NCI-H345 (cell line): ENCODE measurements at regions not wholly inside any gene's neighbourhood (a gene's known extent, or its start where the extent isn't known, plus 50 kb on each side); places are given as distances from the start of the nearest gene placed in this dataset.
"Not testable (repeated sequence)": the region's sequence is repeated elsewhere in the genome, so short reads cannot be mapped to it uniquely, and the experiment has no call there.

Source experiments
- DNase-seq: peaks from one replicate; lab custom pipeline; 2025; lab: John Stamatoyannopoulos, UW

DNA sequence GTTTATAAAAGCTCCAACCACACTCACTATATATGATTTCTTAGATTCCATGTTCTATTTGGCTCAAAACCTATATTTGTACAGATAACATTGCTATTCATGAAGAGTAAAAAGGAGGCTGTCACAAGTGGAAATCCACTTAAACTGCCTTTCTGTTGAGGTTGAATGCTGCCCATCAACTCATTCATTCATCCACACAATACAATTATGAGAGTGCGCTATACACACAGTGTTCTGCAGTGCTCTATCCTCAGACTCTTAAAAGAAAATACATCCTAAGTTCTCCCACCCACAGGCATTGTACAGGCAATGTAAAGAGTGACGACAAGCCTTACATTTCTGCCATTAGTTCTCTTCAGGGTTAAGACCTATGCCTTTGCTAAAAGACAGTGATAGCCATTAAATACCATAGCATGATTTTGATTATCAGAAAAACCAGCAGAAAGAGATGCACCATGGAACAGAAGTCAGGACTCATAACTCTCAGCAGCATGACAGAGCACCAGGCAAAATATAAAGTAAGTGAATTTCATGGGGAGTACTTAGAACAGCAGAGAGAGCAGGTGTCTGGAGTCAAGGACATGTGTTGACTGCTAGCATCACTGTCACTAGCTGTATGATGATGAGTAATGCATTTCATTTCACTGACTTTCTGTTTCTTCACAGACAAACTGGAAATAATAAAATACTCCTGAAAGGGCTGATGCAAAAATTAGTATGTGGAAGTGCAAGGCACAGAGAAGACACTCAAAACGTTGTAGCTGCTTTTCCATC, 218.0 kb downstream of the RBM26 start:
- peak; percentile 51 for DNase-seq

- DNase-seq: no peak
Measured at GRCh38 chr13:79185580-79185979, 220.5 kb downstream of the RBM26 start.

GRCh38 chr13:79183231-79183630, 222.8 kb downstream of the RBM26 start:
- no peak for DNase-seq

GRCh38 chr13:79173691-79174090, 232.4 kb downstream of the RBM26 start:
- DNase-seq: not testable (repeated sequence)

DNA sequence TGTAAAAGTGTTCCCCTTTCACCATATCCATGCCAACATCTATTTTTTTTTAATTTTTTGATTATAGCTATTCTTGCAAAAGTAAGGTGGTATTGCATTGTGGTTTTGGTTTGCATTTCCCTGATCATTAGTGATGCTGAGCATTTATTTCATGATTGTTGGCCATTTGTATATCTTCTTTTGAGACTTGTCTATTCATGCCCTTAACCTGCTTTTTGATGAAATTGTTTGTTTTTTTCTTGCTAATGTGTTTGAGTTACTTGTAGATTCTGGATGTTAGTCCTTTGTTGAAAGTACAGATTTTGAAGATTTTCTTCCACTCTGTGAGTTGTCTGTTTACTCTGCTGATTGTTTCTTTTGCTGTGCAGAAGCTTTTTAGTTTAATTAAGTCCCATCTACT, 233.1 kb downstream of the RBM26 start:
- DNase-seq: not testable (repeated sequence)

DNA sequence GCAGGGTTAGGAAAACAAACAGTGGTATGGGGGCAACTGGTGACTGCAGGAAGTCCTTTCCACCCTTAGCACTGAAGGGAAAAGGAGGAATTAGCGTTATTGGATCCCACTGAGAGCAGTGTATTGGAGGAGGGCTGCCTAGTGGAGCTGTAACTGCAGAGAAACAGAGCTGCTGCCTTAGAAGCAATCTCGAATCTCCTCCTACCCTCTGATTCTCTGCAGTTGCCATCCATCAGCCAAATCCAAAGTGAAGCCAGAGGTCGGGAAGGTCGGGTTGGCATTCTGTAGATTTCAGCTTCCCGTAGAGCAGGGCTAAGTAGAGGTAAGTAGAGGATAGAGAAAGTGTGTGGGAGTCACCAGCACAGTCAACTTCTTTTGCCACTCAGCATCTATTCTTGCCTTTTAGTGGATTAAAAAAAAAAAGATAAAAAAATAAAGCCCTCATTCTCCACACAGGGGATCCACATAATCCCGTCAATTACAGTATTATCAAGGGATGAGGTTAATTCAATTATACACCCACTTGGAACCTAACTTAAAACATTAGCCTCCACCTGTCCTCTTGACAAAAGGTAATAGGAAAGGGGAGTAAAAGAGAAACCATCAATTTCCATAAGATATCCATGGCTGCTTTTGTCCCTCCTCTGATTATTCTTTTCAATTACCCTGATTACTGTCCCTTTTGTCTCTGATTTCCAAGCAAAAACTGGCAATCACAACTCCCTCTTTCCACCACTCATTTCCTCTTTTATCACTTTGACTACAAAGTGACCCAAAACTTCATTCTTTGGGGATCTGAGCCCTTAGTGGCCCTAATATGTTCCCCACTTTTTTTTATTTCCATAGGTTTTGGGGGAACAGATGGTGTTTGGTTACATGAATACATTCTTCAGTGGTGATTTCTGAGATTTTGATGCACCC, 234.7 kb downstream of the RBM26 start:
- DNase-seq: no peak

DNA sequence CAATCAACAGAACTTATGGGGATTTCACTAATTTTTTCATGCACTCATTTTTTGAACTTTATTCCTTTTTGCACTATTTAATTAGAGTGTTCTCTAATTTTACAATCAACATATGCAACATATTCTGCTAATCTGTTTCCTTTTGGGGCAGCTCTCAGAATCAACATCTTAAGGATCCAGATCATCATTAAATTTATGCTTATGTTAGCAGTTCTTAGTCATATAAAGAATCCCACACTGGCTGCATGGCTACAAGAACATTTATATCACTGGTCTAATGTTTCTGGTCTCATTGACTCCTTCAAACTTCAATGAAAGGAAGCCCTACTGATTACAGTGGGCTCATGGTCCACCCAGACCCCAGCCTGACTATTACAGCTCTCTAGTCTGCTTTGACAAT, 245.2 kb downstream of the RBM26 start:
- no peak for DNase-seq

DNA sequence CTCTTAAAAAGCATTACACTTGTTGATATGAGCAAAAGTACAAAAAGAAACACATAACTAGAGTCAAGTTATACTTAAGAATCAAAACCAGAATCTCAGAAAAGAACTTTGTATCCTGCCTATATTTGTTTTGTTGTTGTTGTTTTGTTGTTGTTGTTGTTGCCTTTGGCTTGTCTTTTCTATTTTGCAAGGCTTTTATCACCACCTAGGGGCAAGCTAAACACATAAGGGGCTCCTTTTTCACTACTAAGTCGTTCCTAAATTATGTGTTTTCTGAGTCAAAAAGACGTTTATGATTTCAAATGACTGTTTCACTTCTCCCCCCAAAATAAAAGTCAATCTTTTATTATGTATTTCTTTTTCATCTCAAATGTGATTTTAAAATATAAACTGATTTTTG, 250.2 kb downstream of the RBM26 start:
- DNase-seq: no peak

DNA sequence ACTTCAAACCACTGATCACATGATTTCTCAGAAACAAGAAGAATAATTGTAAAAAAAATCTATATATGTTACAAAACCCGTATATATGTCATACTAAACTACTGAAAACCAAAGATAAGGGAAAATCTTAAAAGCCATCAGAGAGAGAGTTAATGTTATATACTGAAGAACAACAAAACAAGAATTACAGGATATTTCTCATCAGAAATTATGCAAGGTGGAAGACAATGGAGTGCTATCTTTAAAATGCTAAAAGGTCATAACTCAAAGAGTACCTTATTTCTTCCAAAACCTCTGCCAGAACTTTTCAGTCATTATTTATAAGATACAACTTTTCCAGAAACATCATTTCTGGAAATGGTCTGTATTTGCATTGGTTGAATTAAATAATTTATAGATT, 256.8 kb downstream of the RBM26 start:
- no peak for DNase-seq

DNA sequence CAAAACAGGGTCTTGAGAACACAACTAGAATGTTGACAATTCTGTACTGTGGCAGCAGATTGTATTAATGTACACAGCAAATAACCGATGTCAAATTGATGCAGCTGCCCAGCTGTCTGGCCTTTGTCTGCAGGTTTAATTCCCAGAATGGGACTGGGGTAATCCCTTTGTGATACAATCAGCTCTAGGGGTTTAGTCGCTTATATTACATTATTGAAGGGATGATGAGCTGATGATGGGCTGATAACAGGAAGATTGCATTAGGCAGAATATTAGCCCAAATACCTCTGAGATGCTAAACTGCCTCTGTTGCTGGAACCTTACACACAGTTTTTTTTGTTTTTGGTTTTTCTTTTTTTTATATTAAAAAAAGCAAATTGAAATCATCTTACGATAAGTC, 265.0 kb downstream of the RBM26 start:
- DNase-seq: no peak

DNA sequence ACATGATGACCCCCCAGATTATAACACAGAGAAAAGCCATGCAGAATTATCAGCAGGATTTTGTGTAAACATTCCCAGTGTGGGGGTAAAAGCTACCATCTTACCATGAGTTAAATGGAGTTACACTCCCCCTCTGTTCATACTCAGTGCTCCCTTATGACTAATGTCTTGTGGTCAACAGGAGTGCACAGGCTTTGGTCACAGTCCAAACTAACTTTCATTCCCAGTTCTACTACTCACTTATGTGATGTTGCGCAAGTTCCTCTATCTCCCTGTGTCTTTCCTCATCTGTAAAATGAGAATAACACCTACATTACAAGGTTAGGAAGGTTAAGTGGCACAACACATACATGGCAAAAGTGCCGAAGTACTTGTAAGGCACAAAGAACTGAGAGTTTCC, 277.9 kb downstream of the RBM26 start:
- DNase-seq: no peak

- DNase-seq: no peak
Measured at GRCh38 chr13:79126706-79127105, 279.3 kb downstream of the RBM26 start.

GRCh38 chr13:79124183-79124582, 281.9 kb downstream of the RBM26 start:
- DNase-seq: no peak

- no peak for DNase-seq
Measured at GRCh38 chr13:79121286-79121685, 284.8 kb downstream of the RBM26 start.

DNA sequence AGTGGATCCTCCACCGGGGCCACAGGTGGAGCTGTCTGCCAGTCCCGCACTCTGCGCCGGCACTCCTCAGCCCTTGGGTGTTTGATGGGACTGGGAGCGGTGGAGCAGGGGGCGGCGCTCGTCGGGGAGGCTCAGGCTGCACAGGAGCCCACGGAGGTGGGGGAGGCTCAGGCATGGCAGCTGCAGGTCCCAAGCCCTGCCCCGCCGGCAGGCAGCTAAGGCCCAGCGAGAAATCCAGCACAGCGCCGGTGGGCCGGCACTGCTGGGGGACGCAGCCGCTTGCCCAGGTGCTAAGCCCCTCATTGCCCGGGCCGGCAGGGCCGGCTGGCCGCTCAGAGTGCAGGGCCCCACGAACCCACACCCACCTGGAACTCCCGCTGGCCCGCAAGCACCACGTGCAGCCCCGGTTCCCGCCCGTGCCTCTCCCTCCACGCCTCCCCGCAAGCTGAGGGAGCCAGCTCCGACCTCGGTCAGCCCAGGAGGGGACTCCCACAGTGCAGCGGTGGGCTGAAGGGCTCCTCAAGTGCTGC, 286.4 kb downstream of the RBM26 start:
- DNase-seq: no peak

- no peak for DNase-seq
Measured at GRCh38 chr13:79112016-79112415, 294.0 kb downstream of the RBM26 start.

DNA sequence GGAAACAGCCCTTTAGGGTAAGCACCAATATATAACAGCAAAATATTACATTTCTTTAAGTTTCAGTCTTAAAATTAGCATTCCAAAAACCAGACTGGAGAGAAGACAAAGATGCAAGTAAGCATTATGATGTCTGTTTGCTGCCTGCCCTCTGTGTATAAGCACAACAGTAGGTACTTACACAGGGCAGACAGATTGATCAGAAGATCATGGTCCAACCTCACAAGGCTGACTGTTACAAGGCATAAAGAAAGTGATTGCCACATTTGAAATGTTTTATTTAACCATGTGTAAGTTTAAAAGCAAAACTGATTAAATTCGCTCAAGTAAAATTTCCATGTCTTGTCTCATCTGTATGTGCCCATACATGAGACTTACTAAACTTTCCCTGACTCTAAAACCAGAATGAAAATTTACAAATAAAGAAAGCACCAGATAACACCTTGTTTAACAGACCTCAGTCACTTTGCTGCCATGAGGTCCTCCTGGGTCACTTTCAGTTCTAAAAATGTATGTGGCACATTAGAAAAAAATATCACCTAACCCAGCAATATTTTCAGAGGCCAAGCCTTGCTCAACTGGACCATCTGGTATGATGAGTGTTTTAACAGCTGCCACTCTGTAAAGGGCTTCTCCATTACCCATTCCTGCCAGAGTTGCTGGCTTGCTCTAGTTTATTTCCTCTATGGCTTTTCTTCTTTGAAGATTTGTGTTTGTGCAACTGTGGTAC, 297.0 kb downstream of the RBM26 start:
- DNase-seq: peak; percentile 76

DNA sequence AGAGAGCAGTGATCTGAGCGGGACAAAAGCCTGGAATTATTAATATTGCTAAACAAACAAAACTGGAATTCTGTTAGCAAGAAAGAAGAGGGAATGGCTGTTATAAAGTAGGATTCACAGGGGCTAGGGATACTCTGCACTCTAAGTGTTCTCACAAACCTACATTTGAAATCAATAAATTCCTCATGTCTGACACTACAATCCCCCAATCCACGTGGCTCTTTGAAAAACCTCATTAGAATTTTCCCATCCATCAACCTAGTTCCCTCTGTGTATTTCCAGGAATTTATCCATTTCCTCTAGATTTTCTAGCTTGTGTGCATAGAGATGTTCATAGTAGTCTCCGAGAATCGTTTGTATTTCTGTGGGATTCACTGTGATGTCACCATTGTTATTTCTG, 307.5 kb downstream of the RBM26 start:
- no peak for DNase-seq

- no peak for DNase-seq
Measured at GRCh38 chr13:79097201-79097600, 308.9 kb downstream of the RBM26 start.

DNA sequence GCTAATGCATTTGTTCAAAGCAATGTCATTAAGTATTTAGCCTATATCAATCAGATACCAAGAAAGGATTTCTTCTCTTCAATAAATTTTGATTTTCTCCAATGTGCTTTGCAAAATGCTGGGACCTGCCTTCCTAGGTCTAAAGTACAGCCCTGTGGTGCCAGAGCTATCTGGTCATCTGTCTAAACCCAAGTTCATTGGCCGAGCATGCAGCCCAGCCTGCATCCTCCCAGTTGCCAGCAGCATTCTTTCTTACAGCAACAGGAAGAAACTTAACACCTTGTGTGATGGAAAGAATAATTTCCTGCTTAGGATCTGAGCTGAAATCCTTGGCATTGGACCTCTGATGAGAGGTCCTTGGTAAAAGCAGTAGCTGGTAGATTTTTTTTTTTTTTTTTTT, 310.0 kb downstream of the RBM26 start:
- no peak for DNase-seq

DNA sequence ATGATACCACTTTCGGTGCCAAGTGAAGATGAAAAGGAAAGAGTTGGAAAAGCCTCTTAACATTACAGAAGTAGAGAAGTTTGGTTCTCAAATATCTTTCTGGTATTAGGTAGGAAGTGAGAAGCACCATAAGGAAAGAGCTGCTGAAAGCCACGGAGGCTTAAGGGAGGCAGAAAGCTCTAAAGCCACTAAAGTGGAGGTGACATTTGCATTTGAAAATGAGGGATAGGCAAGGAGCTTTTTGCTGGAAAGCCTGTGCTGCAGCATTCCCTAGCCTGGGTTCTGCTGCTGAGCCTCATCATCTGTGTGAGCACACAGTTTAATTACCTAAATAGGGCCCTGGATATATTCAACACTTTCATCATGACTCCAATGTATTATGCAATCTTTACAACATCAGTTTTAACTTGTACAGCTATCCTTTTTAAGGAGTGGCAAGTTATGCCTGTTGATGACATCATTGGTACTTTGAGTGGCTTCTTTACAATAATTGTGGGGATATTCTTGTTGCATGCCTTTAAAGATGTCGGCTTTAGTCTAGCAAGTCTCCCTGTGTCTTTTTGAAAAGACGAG, 315.4 kb downstream of the RBM26 start:
- no peak for DNase-seq
